GM10248 (cell line): ENCODE measurements at regions not wholly inside any gene's neighbourhood (a gene's known extent, or its start where the extent isn't known, plus 50 kb on each side); places are given as distances from the start of the nearest gene placed in this dataset.

Experiments used
- CTCF ChIA-PET: fragments of 300-600 bp; sonication (Branson Sonifier 250); formaldehyde crosslinking; extraction: SDS; loops from one replicate; lab custom pipeline; 2021; ENCODE audit warnings: antibody characterized with exemption; lab: Yijun Ruan, JAX
- POLR2A ChIA-PET: fragments of 350-650 bp; sonication (Branson Sonifier 250); formaldehyde crosslinking; extraction: SDS; loops from one replicate; lab custom pipeline; 2020; ENCODE audit warnings: antibody characterized with exemption; lab: Yijun Ruan, JAX
- DNase-seq: peaks from one replicate; pipeline ENCODE4 v3.0.0; 2012; ENCODE audit errors: extremely low spot score
- CTCF ChIP-seq: IDR thresholded peaks from 2 replicates; pipeline ENCODE4 v1.5.1; 2012; ENCODE audit warnings: mild to moderate bottlenecking, low read depth; ENCODE audit errors: extremely low read depth, missing control alignments, control extremely low read depth

- no peak for DNase-seq
- ChIA-PET POLR2A (no interaction called here), CTCF (interaction anchor here (1.5 kb wide), 1 partner anchor 12 kb away, joined by 3 read pairs; no protein-coding TSS in a partner anchor)
- TF ChIP-seq CTCF: no peak
Observed at GRCh38 chr9:87068177-87068840, 121.0 kb upstream of the GAS1 start.

GRCh38 chr9:87069690-87070089, 122.4 kb upstream of the GAS1 start:
- TF ChIP-seq CTCF: no peak
- DNase-seq: no peak
- ChIA-PET POLR2A (no interaction called here), CTCF (interaction anchor here (1.3 to 1.5 kb wide), 2 partner anchors 9 to 14 kb away, joined by 3 to 5 read pairs; no protein-coding TSS in a partner anchor)

GRCh38 chr9:87070336-87070735, 123.0 kb upstream of the GAS1 start:
- POLR2A ChIA-PET: no interaction called here
- no peak for DNase-seq
- TF ChIP-seq CTCF: no peak
- CTCF ChIA-PET: no interaction called here

GRCh38 chr9:87071473-87071872, 124.2 kb upstream of the GAS1 start:
- DNase-seq: no peak
- no peak for TF ChIP-seq CTCF
- ChIA-PET POLR2A (no interaction called here), CTCF (no interaction called here)

- ChIA-PET POLR2A (no interaction called here), CTCF (no interaction called here)
- no peak for DNase-seq
- no peak for TF ChIP-seq CTCF
Observed at GRCh38 chr9:87073692-87074091, 126.4 kb upstream of the GAS1 start.

GRCh38 chr9:87075537-87075936, 128.2 kb upstream of the GAS1 start:
- CTCF ChIA-PET: interaction anchor here (0.7 kb wide), 1 partner anchor 13 kb away, joined by 3 read pairs; no protein-coding TSS in a partner anchor
- no peak for DNase-seq
- TF ChIP-seq CTCF: no peak
- POLR2A ChIA-PET: no interaction called here

GRCh38 chr9:87076825-87077224, 129.5 kb upstream of the GAS1 start:
- CTCF ChIA-PET: no interaction called here
- no peak for DNase-seq
- POLR2A ChIA-PET: no interaction called here
- no peak for TF ChIP-seq CTCF
